ENCODE measurements at regions not wholly inside any gene's neighbourhood (a gene's known extent, or its start where the extent isn't known, plus 50 kb on each side); places are given as distances from the start of the nearest gene placed in this dataset.

GRCh38 chr9:91082731-91083130 lies 279.0 kb downstream of the AUH start:
- no peak for TF ChIP-seq CTCF (IDR thresholded peaks at IDR 0.05; ENCODE audit: low read depth, low read length)
- Histone ChIP-seq H3K4me3 (ENCODE audit: low read depth, low read length) (no peak overlapping the region), H3K27me3 (ENCODE audit: control insufficient read depth, insufficient read depth, low read length) (no peaks in the 10 kb centered on the region), H3K9me3 (ENCODE audit: control insufficient read depth, insufficient read depth, low read length) (no peaks in the 10 kb centered on the region; the same call in 1 of the 2 replicates), H3K27ac (ENCODE audit: low read depth, low read length) (no peak overlapping the region)
- POLR2A ChIA-PET = no interaction called here
- DNase-seq (ENCODE audit: low read depth, low spot score) = no peak
- CTCF ChIA-PET = no interaction called here

- TF ChIP-seq CTCF (IDR thresholded peaks at IDR 0.05; ENCODE audit: low read depth, low read length) = no peak
- Histone ChIP-seq H3K4me3 (ENCODE audit: low read depth, low read length) (no peak overlapping the region), H3K27me3 (ENCODE audit: control insufficient read depth, insufficient read depth, low read length) (no peaks in the 10 kb centered on the region), H3K27ac (ENCODE audit: low read depth, low read length) (no peak overlapping the region), H3K9me3 (ENCODE audit: control insufficient read depth, insufficient read depth, low read length) (no peaks in the 10 kb centered on the region)
- CTCF ChIA-PET = no interaction called here
- no peak for DNase-seq (ENCODE audit: low read depth, low spot score)
- POLR2A ChIA-PET = no interaction called here
These were observed 276.7 kb downstream of the AUH start for GRCh38 chr9:91084896-91085516.

GRCh38 chr9:91085517-91086291 lies 276.0 kb downstream of the AUH start:
- no peak overlapping the region for H3K27ac ChIP-seq (ENCODE audit: low read depth, low read length)
- H3K4me3 ChIP-seq (ENCODE audit: low read depth, low read length) = no peak overlapping the region
- no peaks in the 10 kb centered on the region for H3K9me3 ChIP-seq (ENCODE audit: control insufficient read depth, insufficient read depth, low read length)
- no peak for TF ChIP-seq CTCF (IDR thresholded peaks at IDR 0.05; ENCODE audit: low read depth, low read length)
- no peaks in the 10 kb centered on the region for H3K27me3 ChIP-seq (ENCODE audit: control insufficient read depth, insufficient read depth, low read length)
- CTCF ChIA-PET = no interaction called here
- POLR2A ChIA-PET = no interaction called here
- no peak for DNase-seq (ENCODE audit: low read depth, low spot score)

- no peak for DNase-seq (ENCODE audit: low read depth, low spot score)
- no peak for TF ChIP-seq CTCF (IDR thresholded peaks at IDR 0.05; ENCODE audit: low read depth, low read length)
- Histone ChIP-seq H3K4me3 (ENCODE audit: low read depth, low read length) (no peak overlapping the region), H3K9me3 (ENCODE audit: control insufficient read depth, insufficient read depth, low read length) (no peaks in the 10 kb centered on the region), H3K27me3 (ENCODE audit: control insufficient read depth, insufficient read depth, low read length) (no peaks in the 10 kb centered on the region), H3K27ac (ENCODE audit: low read depth, low read length) (no peak overlapping the region)
- POLR2A ChIA-PET = no interaction called here
- CTCF ChIA-PET = no interaction called here
These were observed 274.9 kb downstream of the AUH start for GRCh38 chr9:91086657-91087461.

- DNase-seq (ENCODE audit: low read depth, low spot score) = no peak
- no peaks in the 10 kb centered on the region for H3K9me3 ChIP-seq (ENCODE audit: control insufficient read depth, insufficient read depth, low read length)
- no peak overlapping the region for H3K4me3 ChIP-seq (ENCODE audit: low read depth, low read length)
- no peak for TF ChIP-seq CTCF (IDR thresholded peaks at IDR 0.05; ENCODE audit: low read depth, low read length)
- ChIA-PET CTCF (no interaction called here), POLR2A (no interaction called here)
- no peak overlapping the region for H3K27ac ChIP-seq (ENCODE audit: low read depth, low read length)
- no peaks in the 10 kb centered on the region for H3K27me3 ChIP-seq (ENCODE audit: control insufficient read depth, insufficient read depth, low read length)
These were observed 274.3 kb downstream of the AUH start for GRCh38 chr9:91087462-91087759.

All from AG04450 (cell line).